IMR-90 (cell line): ENCODE measurements at regions not wholly inside any gene's neighbourhood (a gene's known extent, or its start where the extent isn't known, plus 50 kb on each side); places are given as distances from the start of the nearest gene placed in this dataset.

Source experiments
- ATAC-seq: fragments of 200-7000 bp; cut with Tn5 transposase; 2 replicates; pipeline ENCODE4 v1.9.1; 2020; ENCODE audit warnings: low read depth, mild to moderate bottlenecking, moderate library complexity
- BruUV-seq: library from RNA; stranded (reverse); fragments of 400-500 nt; replicated peaks from 2 replicates; lab custom pipeline; 2021; lab: Mats Ljungman, UMichigan
- CTCF ChIA-PET: fragments of 300-600 bp; formaldehyde crosslinking; extraction: SDS; loops from one replicate; lab custom pipeline; 2021; ENCODE audit warnings: antibody characterized with exemption; lab: Yijun Ruan, JAX
- POLR2A ChIA-PET: fragments of 300-600 bp; sonication (Branson Sonifier 250); formaldehyde crosslinking; loops from one replicate; lab custom pipeline; 2022; ENCODE audit warnings: antibody characterized with exemption; ENCODE audit not compliant: unreplicated experiment; lab: Charles Lee
- DNase-seq: peaks from one replicate; pipeline ENCODE4 v3.0.0; 2013
- H2AFZ ChIP-seq: replicated peaks from 2 replicates; pipeline ENCODE3; 2013; ENCODE audit warnings: low read length, mild to moderate bottlenecking; ENCODE audit not compliant: poor library complexity
- H2AK5ac ChIP-seq: 2 replicates; pipeline ENCODE4 v1.6.1; 2013; ENCODE audit warnings: low read depth, low read length, inconsistent platforms
- H2AK9ac ChIP-seq: replicated peaks from 2 replicates; pipeline ENCODE3; 2013; ENCODE audit warnings: mild to moderate bottlenecking, low read depth, low read length, moderate library complexity; ENCODE audit not compliant: poor library complexity
- H2BK120ac ChIP-seq: 2 replicates; pipeline ENCODE4 v1.6.1; 2013; ENCODE audit warnings: low read depth, low read length, inconsistent platforms
- H2BK15ac ChIP-seq: 3 replicates; pipeline ENCODE4 v1.6.1; 2013; ENCODE audit warnings: low read depth, low read length, inconsistent platforms
- H2BK20ac ChIP-seq: 2 replicates; pipeline ENCODE4 v1.6.1; 2013; ENCODE audit warnings: low read depth, mild to moderate bottlenecking, inconsistent platforms, low read length, moderate library complexity
- H2BK5ac ChIP-seq: 2 replicates; pipeline ENCODE4 v1.6.1; 2013; ENCODE audit warnings: mild to moderate bottlenecking, low read depth, low read length, inconsistent platforms; ENCODE audit not compliant: poor library complexity, severe bottlenecking
- H3K14ac ChIP-seq: replicated peaks from 2 replicates; pipeline ENCODE4 v1.6.1; 2013; ENCODE audit warnings: low read depth, low read length, inconsistent platforms
- H3K18ac ChIP-seq: 2 replicates; pipeline ENCODE4 v1.6.1; 2013; ENCODE audit warnings: low read depth, low read length, control low read depth
- H3K23ac ChIP-seq: 2 replicates; pipeline ENCODE4 v1.6.1; 2013; ENCODE audit warnings: low read depth, low read length, inconsistent platforms
- H3K27ac ChIP-seq: 2 replicates; pipeline ENCODE4 v1.5.1; 2013; ENCODE audit warnings: mild to moderate bottlenecking, control low read depth, low read length; ENCODE audit not compliant: insufficient read depth
- H3K27me3 ChIP-seq: 2 replicates; pipeline ENCODE4 v1.6.1; 2013; ENCODE audit warnings: low read length; ENCODE audit not compliant: control insufficient read depth, insufficient read depth
- H3K36me3 ChIP-seq: 2 replicates; pipeline ENCODE4 v1.6.1; 2013; ENCODE audit warnings: low read length, mixed read lengths; ENCODE audit not compliant: control insufficient read depth, insufficient read depth
- H3K4ac ChIP-seq: 2 replicates; pipeline ENCODE4 v1.6.1; 2013; ENCODE audit warnings: low read depth, low read length, inconsistent platforms
- H3K4me1 ChIP-seq: 2 replicates; pipeline ENCODE4 v1.6.1; 2013; ENCODE audit warnings: low read length, mixed read lengths; ENCODE audit not compliant: control insufficient read depth, insufficient read depth
- H3K4me2 ChIP-seq: 2 replicates; pipeline ENCODE4 v1.6.1; 2013; ENCODE audit warnings: low read depth, mild to moderate bottlenecking, control low read depth, low read length, moderate library complexity
- H3K4me3 ChIP-seq: 2 replicates; pipeline ENCODE4 v1.5.1; 2013; ENCODE audit warnings: low read depth, mild to moderate bottlenecking, control low read depth, low read length, moderate library complexity; ENCODE audit not compliant: insufficient read depth
- H3K56ac ChIP-seq: 2 replicates; pipeline ENCODE4 v1.6.1; 2013; ENCODE audit warnings: low read length, inconsistent platforms; ENCODE audit not compliant: insufficient read depth; ENCODE audit errors: extremely low read depth
- H3K79me1 ChIP-seq, 2 experiments: 2 replicates each; pipeline ENCODE4 v1.6.1; 2013; ENCODE audit warnings: low read length in 2 of 2, inconsistent platforms in 1 of 2, low read depth in 1 of 2
- H3K9ac ChIP-seq: 2 replicates; pipeline ENCODE4 v1.6.1; 2013; ENCODE audit warnings: low read depth, low read length, control low read depth
- H3K9me1 ChIP-seq: 2 replicates; pipeline ENCODE4 v1.6.1; 2013; ENCODE audit warnings: low read length, inconsistent platforms; ENCODE audit not compliant: insufficient read depth
- H3K9me3 ChIP-seq: 2 replicates; pipeline ENCODE4 v1.6.1; 2013; ENCODE audit warnings: low read length; ENCODE audit not compliant: control insufficient read depth, insufficient read depth
- H4K20me1 ChIP-seq: 2 replicates; pipeline ENCODE4 v1.6.1; 2013; ENCODE audit warnings: low read length, inconsistent platforms; ENCODE audit not compliant: insufficient read depth
- H4K5ac ChIP-seq: 2 replicates; pipeline ENCODE4 v1.6.1; 2013; ENCODE audit warnings: mild to moderate bottlenecking, low read depth, low read length, control low read depth
- H4K8ac ChIP-seq, 2 experiments: 2 replicates each; pipeline ENCODE4 v1.6.1; 2013; ENCODE audit warnings: low read depth in 2 of 2, low read length in 2 of 2, control low read depth in 1 of 2, inconsistent platforms in 1 of 2
- H4K91ac ChIP-seq: 2 replicates; pipeline ENCODE4 v1.6.1; 2013; ENCODE audit warnings: low read depth, low read length, inconsistent platforms; ENCODE audit not compliant: insufficient read depth
- BHLHE40 ChIP-seq: fragments of 150-350 bp; IDR thresholded peaks from 2 replicates; pipeline ENCODE4 v1.6.1; 2016; ENCODE audit warnings: mild to moderate bottlenecking, low read depth, low read length
- CEBPB ChIP-seq: IDR thresholded peaks from 2 replicates; pipeline ENCODE4 v1.6.1; 2012; ENCODE audit warnings: low read depth, low read length, improper control_type of control experiment
- CHD1 ChIP-seq: IDR thresholded peaks from 2 replicates; pipeline ENCODE4 v1.6.1; 2012; ENCODE audit warnings: low read depth, low read length, improper control_type of control experiment
- FOS ChIP-seq: fragments of 150-350 bp; IDR thresholded peaks from 2 replicates; pipeline ENCODE4 v1.6.1; 2016; ENCODE audit warnings: low read depth, low read length
- MAFK ChIP-seq: IDR thresholded peaks from 2 replicates; pipeline ENCODE4 v1.6.1; 2012; ENCODE audit warnings: low read depth, low read length, improper control_type of control experiment
- MAZ ChIP-seq: IDR thresholded peaks from 2 replicates; pipeline ENCODE4 v1.6.1; 2012; ENCODE audit warnings: low read depth, mild to moderate bottlenecking, low read length, improper control_type of control experiment, moderate library complexity, borderline replicate concordance
- MXI1 ChIP-seq: IDR thresholded peaks from 2 replicates; pipeline ENCODE4 v1.6.1; 2012; ENCODE audit warnings: low read depth, mild to moderate bottlenecking, low read length, moderate library complexity, borderline replicate concordance
- POLR2A ChIP-seq: IDR thresholded peaks from 2 replicates; pipeline ENCODE4 v1.6.1; 2012; ENCODE audit warnings: mild to moderate bottlenecking, low read depth, low read length
- RAD21 ChIP-seq: IDR thresholded peaks from 2 replicates; pipeline ENCODE4 v1.6.1; 2012; ENCODE audit warnings: low read length, improper control_type of control experiment
- RFX5 ChIP-seq: IDR thresholded peaks from 2 replicates; pipeline ENCODE4 v1.8.0; 2012; ENCODE audit warnings: low read depth, mild to moderate bottlenecking, low read length, moderate library complexity
- SMC3 ChIP-seq: fragments of 150-350 bp; IDR thresholded peaks from 2 replicates; pipeline ENCODE4 v1.6.1; 2016; ENCODE audit warnings: low read depth, mild to moderate bottlenecking, antibody characterized with exemption, low read length, moderate library complexity
- WGBS, 2 experiments: methylation state at CpG; one replicate each; pipeline versions ENCODE4 v1.1.5 to v1.1.7; 2013; ENCODE audit warnings: missing lambda C conversion rate in 2 of 2; ENCODE audit not compliant: insufficient read length in 1 of 2; ENCODE audit errors: extremely low coverage in 2 of 2; 5-methylcytosine and 5-hydroxymethylcytosine counted together
- dilution Hi-C: fragments of 300-500 bp; cut with HindIII; formaldehyde crosslinking; loops from one replicate; pipeline ENCODE4 v1.14.3; 2018; ENCODE audit warnings: low sequenced_read_pairs; ENCODE audit not compliant: unreplicated experiment
- in situ Hi-C: fragments of 300-500 bp; cut with MboI; formaldehyde crosslinking; loops from 3 replicates; pipeline ENCODE4 v1.14.3; 2019; ENCODE audit warnings: low sequenced_read_pairs, inconsistent platforms, mixed read lengths
- intact Hi-C: fragments of 100-400 bp; cut with micrococcal nuclease; formaldehyde crosslinking; loops from 2 replicates; pipeline ENCODE4 v1.10.0; 2022
- TF ChIP-seq, protein P1 (sequence below): fragments of 150-350 bp; IDR thresholded peaks from 2 replicates; pipeline ENCODE4 v1.6.1; 2017; ENCODE audit warnings: mild to moderate bottlenecking, antibody characterized with exemption, low read length, low read depth

- H2AK9ac ChIP-seq = no peak overlapping the region
- WGBS, 2 experiments = 69% methylated on average over 4 of the region's 17 CpGs; no CpG with 5 or more reads in 1 of the 2 experiments
- no peak overlapping the region for H3K4ac ChIP-seq
- no peak for ATAC-seq
- H2BK120ac ChIP-seq = no peak overlapping the region
- dilution Hi-C loops (no loop called here), in situ Hi-C loops (no loop called here), intact Hi-C loops (no loop called here)
- H2BK15ac ChIP-seq = no peak overlapping the region
- H3K4me1 ChIP-seq = no peaks in the 10 kb centered on the region
- H2AFZ ChIP-seq = no peak overlapping the region
- CTCF ChIA-PET = no interaction called here
- H3K27me3 ChIP-seq = no peaks in the 10 kb centered on the region; the same call in 1 of the 2 replicates
- H3K27ac ChIP-seq = no peak overlapping the region
- no peak overlapping the region for H4K91ac ChIP-seq
- H3K4me2 ChIP-seq = no peak overlapping the region
- H3K79me1 ChIP-seq = no peaks in the 10 kb centered on the region
- H3K56ac ChIP-seq = no peak overlapping the region
- POLR2A ChIA-PET = no interaction called here
- H3K23ac ChIP-seq = no peak overlapping the region
- no peak overlapping the region for H4K8ac ChIP-seq
- H4K5ac ChIP-seq = no peak overlapping the region
- no peak overlapping the region for H3K18ac ChIP-seq
- TF ChIP-seq POLR2A (no peak), FOS (no peak), BHLHE40 (no peak), RFX5 (no peak), SMC3 (no peak), MXI1 (no peak), CHD1 (no peak), MAZ (no peak), RAD21 (no peak), MAFK (no peak), CEBPB (no peak)
- TF ChIP-seq, protein P1, sequence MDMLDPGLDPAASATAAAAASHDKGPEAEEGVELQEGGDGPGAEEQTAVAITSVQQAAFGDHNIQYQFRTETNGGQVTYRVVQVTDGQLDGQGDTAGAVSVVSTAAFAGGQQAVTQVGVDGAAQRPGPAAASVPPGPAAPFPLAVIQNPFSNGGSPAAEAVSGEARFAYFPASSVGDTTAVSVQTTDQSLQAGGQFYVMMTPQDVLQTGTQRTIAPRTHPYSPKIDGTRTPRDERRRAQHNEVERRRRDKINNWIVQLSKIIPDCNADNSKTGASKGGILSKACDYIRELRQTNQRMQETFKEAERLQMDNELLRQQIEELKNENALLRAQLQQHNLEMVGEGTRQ = no peak
- no peak overlapping the region for H2AK5ac ChIP-seq
- no peak overlapping the region for H2BK20ac ChIP-seq
- DNase-seq = no peak
- no peak overlapping the region for H3K9ac ChIP-seq
- H4K20me1 ChIP-seq = no peaks in the 10 kb centered on the region; the same call in 1 of the 2 replicates
- H3K14ac ChIP-seq = no peak overlapping the region
- H3K36me3 ChIP-seq = no peaks in the 10 kb centered on the region
- no peak overlapping the region for H2BK5ac ChIP-seq
- no peak overlapping the region for H3K4me3 ChIP-seq
- no TSS peak for BruUV-seq
- H3K9me3 ChIP-seq = no peaks in the 10 kb centered on the region
- H3K9me1 ChIP-seq = no peaks in the 10 kb centered on the region
Measured at GRCh38 chr11:70592641-70593165, 194.4 kb downstream of the CTTN start.
